ENCODE measurements at regions not wholly inside any gene's neighbourhood (a gene's known extent, or its start where the extent isn't known, plus 50 kb on each side); places are given as distances from the start of the nearest gene placed in this dataset.
"Not testable (repeated sequence)": the region's sequence is repeated elsewhere in the genome, so short reads cannot be mapped to it uniquely, and the experiment has no call there.

DNA sequence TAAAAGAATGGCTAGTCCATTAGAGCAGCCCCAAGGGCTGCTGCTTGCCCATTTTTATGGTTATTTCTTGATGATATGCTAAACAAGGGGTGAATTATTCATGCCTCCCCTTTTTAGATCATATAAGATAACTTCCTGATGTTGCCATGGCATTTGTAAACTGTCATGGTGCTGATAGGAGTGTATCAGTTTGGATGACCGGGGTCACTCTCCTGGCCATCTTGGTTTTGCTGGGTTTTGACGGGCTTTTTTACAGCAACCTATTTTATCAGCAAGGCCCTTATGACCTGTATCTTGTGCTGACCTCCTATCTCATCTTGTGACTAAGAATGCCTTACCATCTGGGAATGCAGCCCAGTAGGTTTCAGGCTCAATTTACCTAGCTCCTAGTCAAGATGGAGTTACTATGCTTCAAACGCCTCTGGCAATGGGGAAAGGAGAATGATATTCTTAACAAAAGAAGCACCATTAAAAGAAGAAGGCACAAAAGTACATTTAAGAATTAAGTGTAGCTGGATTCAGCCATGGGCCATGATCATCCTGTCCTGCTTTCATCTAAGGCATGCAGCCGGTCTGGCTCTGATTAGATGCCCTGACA, 1156.0 kb downstream of the PCDH9 start:
- DNase-seq (ENCODE audit: low read depth, low spot score) = no peak
- CTCF ChIA-PET = no interaction called here
- TF ChIP-seq, protein P1, sequence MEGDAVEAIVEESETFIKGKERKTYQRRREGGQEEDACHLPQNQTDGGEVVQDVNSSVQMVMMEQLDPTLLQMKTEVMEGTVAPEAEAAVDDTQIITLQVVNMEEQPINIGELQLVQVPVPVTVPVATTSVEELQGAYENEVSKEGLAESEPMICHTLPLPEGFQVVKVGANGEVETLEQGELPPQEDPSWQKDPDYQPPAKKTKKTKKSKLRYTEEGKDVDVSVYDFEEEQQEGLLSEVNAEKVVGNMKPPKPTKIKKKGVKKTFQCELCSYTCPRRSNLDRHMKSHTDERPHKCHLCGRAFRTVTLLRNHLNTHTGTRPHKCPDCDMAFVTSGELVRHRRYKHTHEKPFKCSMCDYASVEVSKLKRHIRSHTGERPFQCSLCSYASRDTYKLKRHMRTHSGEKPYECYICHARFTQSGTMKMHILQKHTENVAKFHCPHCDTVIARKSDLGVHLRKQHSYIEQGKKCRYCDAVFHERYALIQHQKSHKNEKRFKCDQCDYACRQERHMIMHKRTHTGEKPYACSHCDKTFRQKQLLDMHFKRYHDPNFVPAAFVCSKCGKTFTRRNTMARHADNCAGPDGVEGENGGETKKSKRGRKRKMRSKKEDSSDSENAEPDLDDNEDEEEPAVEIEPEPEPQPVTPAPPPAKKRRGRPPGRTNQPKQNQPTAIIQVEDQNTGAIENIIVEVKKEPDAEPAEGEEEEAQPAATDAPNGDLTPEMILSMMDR (IDR thresholded peaks at IDR 0.05; ENCODE audit: insufficient read depth, low read length, missing control alignments) = no peak
- H3K4me3 ChIP-seq (ENCODE audit: low read depth, low read length) = no peak overlapping the region
- POLR2A ChIA-PET = no interaction called here

DNA sequence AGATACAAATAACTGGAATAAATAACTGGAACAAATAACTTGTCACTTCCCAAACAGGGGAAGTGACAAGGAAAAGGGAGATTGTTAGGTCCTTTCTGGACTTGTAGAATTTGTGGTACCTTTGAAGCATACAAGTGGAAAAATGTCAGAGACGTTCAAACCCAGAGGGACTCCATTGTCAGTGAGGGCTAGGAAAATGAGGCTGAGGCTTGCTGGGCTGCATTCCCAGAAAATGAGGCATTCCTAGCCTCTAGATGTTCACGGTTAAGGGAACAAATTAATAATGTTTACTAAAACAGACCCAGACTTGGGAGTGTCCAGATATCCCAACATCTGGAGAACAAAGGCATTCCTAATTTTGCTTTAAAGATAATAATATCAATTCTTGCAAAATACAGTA, 1158.0 kb downstream of the PCDH9 start:
- CTCF ChIA-PET = not testable (repeated sequence)

DNA sequence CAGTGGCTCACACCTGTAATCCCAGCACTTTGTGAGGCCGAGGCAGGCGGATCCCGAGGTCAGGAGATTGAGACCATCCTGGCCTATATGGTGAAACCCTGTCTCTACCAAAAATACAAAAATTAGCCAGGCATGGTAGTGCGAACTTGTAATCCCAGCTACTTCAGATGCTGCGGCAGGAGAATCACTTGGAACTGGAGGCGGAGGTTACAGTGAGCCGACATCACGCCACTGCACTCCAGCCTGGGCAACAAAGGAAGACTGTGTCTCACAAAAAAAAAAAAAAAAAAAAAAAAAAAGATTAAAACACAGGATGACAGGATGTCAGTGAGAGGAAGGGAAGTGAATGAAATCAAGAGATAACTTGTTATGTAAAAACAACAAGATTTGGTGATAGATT, 1158.5 kb downstream of the PCDH9 start:
- no peak overlapping the region for H3K4me3 ChIP-seq (ENCODE audit: low read depth, low read length)
- CTCF ChIA-PET = no interaction called here
- POLR2A ChIA-PET = no interaction called here
- TF ChIP-seq, protein P1 (IDR thresholded peaks at IDR 0.05; ENCODE audit: insufficient read depth, low read length, missing control alignments) = no peak
- no peak for DNase-seq (ENCODE audit: low read depth, low spot score)

More for the DNA sequence above, 1158.0 kb downstream of the PCDH9 start:
- POLR2A ChIA-PET; DNase-seq (ENCODE audit: low read depth, low spot score); H3K4me3 ChIP-seq (ENCODE audit: low read depth, low read length): not testable (repeated sequence)

DNA sequence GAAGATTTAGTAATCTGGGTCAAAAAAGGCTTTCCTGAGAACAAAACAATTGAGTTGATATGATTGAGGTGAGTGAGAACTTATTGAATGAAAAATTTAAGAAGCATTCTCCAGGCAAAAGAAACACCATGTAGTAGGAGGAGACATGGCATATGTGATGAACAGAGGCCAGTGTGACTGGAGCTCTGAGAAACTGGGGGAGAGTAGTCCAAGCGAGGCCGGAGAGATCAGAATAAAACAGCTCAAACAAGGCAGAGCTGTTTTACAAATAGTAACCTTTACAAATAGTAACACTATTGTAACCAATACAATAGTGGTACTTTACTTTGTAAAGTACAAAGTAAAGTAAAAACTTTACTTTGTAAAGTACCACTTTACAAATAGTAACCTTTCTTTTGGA, 1159.1 kb downstream of the PCDH9 start:
- TF ChIP-seq, protein P1 (IDR thresholded peaks at IDR 0.05; ENCODE audit: insufficient read depth, low read length, missing control alignments) = no peak
- ChIA-PET CTCF (no interaction called here), POLR2A (no interaction called here)
- H3K4me3 ChIP-seq (ENCODE audit: low read depth, low read length) = no peak overlapping the region
- no peak for DNase-seq (ENCODE audit: low read depth, low spot score)

DNA sequence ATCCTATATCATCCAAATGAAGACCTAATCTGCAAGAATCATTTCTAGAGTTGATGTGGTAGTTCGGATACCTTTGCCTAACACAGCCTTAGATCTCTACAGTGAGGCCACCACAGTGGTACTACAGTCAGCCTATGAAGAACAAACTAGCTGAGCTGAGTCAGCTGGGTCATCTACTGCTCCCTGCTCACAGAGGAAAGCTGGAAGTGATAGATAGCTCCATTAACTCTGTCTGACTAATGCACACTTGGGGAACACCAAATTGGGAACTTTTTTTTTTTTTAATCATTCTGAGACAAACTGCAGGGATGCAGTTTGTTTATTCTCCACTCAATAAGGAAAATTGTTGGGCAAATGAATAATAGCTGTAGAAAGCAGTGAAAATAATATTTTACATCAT, 1160.6 kb downstream of the PCDH9 start:
- no peak overlapping the region for H3K4me3 ChIP-seq (ENCODE audit: low read depth, low read length)
- POLR2A ChIA-PET = no interaction called here
- TF ChIP-seq, protein P1 (IDR thresholded peaks at IDR 0.05; ENCODE audit: insufficient read depth, low read length, missing control alignments) = no peak
- CTCF ChIA-PET = no interaction called here
- no peak for DNase-seq (ENCODE audit: low read depth, low spot score)

DNA sequence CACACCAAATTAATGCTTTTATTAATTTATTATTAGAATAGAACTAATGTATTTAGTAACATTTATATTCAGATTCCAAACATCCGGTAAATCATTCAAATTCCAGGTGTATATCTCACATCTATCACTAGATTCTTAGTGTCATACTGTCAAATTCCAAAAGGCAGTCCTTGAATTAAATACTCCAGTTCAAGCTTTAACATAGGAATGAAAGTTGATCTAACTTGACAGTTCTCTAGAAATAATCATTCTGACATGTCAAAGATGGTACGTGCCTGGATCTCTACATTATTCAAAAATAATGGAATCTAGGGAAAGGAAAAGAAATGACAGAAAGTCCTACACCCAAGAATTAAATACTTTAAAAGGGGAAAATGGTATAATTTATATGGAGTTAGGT, 1161.5 kb downstream of the PCDH9 start:
- POLR2A ChIA-PET = no interaction called here
- CTCF ChIA-PET = no interaction called here
- no peak overlapping the region for H3K4me3 ChIP-seq (ENCODE audit: low read depth, low read length)
- TF ChIP-seq, protein P1 (IDR thresholded peaks at IDR 0.05; ENCODE audit: insufficient read depth, low read length, missing control alignments) = no peak
- no peak for DNase-seq (ENCODE audit: low read depth, low spot score)

DNA sequence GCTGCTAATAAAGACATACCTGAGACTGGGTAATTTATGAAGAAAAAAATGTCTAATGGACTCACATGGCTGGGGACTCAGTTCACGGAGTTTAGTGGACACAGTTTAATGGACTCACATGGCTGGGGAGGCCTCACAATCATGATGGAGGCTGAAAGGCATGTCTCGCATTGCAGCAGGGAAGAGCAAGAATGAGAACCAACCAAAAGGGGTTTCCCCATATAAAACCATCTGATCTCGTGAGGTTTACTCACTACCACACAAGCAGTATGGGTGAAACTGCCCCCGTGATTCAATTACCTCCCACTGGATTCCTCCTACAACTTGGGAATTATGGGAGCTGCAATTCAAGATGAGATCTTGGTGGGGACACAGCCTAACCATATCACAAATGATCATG, 1181.2 kb downstream of the PCDH9 start:
- ChIA-PET POLR2A (no interaction called here), CTCF (no interaction called here)
- no peak for DNase-seq (ENCODE audit: low read depth, low spot score)
- H3K4me3 ChIP-seq (ENCODE audit: low read depth, low read length) = no peak overlapping the region
- TF ChIP-seq, protein P1 (IDR thresholded peaks at IDR 0.05; ENCODE audit: insufficient read depth, low read length, missing control alignments) = no peak
